Keratinocyte (primary cell): ENCODE measurements at regions not wholly inside any gene's neighbourhood (a gene's known extent, or its start where the extent isn't known, plus 50 kb on each side); places are given as distances from the start of the nearest gene placed in this dataset.

ENCODE experiments used
- DNase-seq: peaks from one replicate; pipeline ENCODE4 v3.0.0-alpha.2; 2011; ENCODE audit warnings: low read depth, missing footprints, low spot score
- FAIRE-seq: peaks from 2 replicates; lab custom pipeline; 2011; peaks lifted over from hg19 to GRCh38; lab: Jason Lieb, UNC
- H2AFZ ChIP-seq: 2 replicates; pipeline ENCODE4 v1.6.0; 2012; ENCODE audit warnings: low read length, control low read depth, inconsistent platforms; ENCODE audit not compliant: control insufficient read depth
- H3K27ac ChIP-seq: 2 replicates; pipeline ENCODE4 v1.5.1; 2011; ENCODE audit warnings: low read length; ENCODE audit not compliant: control insufficient read depth, insufficient read depth
- H3K27me3 ChIP-seq: 3 replicates; pipeline ENCODE4 v1.6.0; 2011; ENCODE audit warnings: low read length; ENCODE audit not compliant: control insufficient read depth, insufficient read depth; ENCODE audit errors: extremely low read depth
- H3K36me3 ChIP-seq, 2 experiments: 2 replicates in 1 of 2; 3 replicates in 1 of 2; pipeline ENCODE4 v1.5.1; 2011; ENCODE audit warnings: low read length in 2 of 2, mild to moderate bottlenecking in 1 of 2; ENCODE audit not compliant: control insufficient read depth in 2 of 2, insufficient read depth in 2 of 2; ENCODE audit errors: extremely low read depth in 1 of 2
- H3K4me1 ChIP-seq: 3 replicates; pipeline ENCODE4 v1.5.1; 2011; ENCODE audit warnings: low read length; ENCODE audit not compliant: control insufficient read depth, insufficient read depth; ENCODE audit errors: extremely low read depth
- H3K4me2 ChIP-seq: 3 replicates; pipeline ENCODE4 v1.6.0; 2011; ENCODE audit warnings: low read depth, low read length; ENCODE audit not compliant: control insufficient read depth, insufficient read depth; ENCODE audit errors: extremely low read depth
- H3K4me3 ChIP-seq, 3 experiments: fragments of 200-600 bp in 1 of 3; sonication (generic) in 1 of 3; 2 replicates in 2 of 3; 3 replicates in 1 of 3; pipeline ENCODE4 v1.5.1; 2011 to 2016; ENCODE audit warnings: low read length in 3 of 3, mild to moderate bottlenecking in 3 of 3, control low read depth in 2 of 3, inconsistent platforms in 1 of 3, low read depth in 1 of 3, mixed read lengths in 1 of 3, mixed run types in 1 of 3, moderate library complexity in 1 of 3; ENCODE audit not compliant: control insufficient read depth in 2 of 3, insufficient read depth in 2 of 3; ENCODE audit errors: extremely low read depth in 1 of 3
- H3K79me2 ChIP-seq: 2 replicates; pipeline ENCODE4 v1.6.0; 2012; ENCODE audit warnings: low read length; ENCODE audit not compliant: control insufficient read depth, insufficient read depth
- H3K9ac ChIP-seq: 3 replicates; pipeline ENCODE4 v1.6.0; 2011; ENCODE audit warnings: low read length; ENCODE audit not compliant: control insufficient read depth, insufficient read depth; ENCODE audit errors: extremely low read depth
- H3K9me1 ChIP-seq: 3 replicates; pipeline ENCODE4 v1.6.0; 2011; ENCODE audit warnings: low read length; ENCODE audit not compliant: control insufficient read depth, insufficient read depth; ENCODE audit errors: extremely low read depth
- H3K9me3 ChIP-seq: 2 replicates; pipeline ENCODE4 v1.5.1; 2012; ENCODE audit warnings: low read depth, low read length; ENCODE audit not compliant: control insufficient read depth
- H4K20me1 ChIP-seq: 3 replicates; pipeline ENCODE4 v1.6.0; 2011; ENCODE audit warnings: low read length; ENCODE audit not compliant: control insufficient read depth, insufficient read depth; ENCODE audit errors: extremely low read depth
- EZH2 ChIP-seq: IDR thresholded peaks from one replicate; pipeline ENCODE4 v1.6.1; 2012; ENCODE audit warnings: inconsistent platforms, mild to moderate bottlenecking, low read length, moderate library complexity
- dilution Hi-C: fragments of 300-500 bp; cut with MboI; formaldehyde crosslinking; loops from one replicate; pipeline ENCODE4 v1.7.0; 2020; ENCODE audit warnings: low sequenced_read_pairs; ENCODE audit not compliant: extremely low pct_ligation_motif_present
- TF ChIP-seq, protein P1 (sequence below), 3 experiments: IDR thresholded peaks in 1 of 3; conservative IDR thresholded peaks in 1 of 3; optimal IDR thresholded peaks in 1 of 3; 2 replicates in 2 of 3; 3 replicates in 1 of 3; pipeline versions ENCODE3 to v1.5.1; 2011; ENCODE audit warnings: low read length in 3 of 3, mild to moderate bottlenecking in 3 of 3, moderate library complexity in 2 of 3, control low read depth in 1 of 3, inconsistent platforms in 1 of 3; ENCODE audit not compliant: insufficient read depth in 2 of 3; ENCODE audit errors: extremely low read depth in 1 of 3

DNA sequence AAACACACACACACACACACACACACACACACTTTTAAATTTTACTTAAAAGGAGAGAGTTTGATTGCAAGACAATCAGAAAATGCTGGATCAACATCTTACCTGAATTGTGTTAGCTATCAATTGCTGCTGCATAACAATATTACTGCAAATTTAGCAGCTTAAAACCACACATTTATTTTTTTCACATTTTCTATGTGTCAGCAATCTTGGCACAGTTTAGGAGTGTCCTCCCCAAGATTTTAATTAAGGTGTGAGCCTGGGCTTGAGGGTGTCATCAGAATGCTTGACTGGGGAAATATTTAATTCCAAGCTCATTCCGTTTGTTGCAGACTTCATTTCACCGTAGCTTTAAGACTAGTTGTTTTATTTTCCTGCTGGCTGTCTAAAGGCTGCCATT is 431.0 kb upstream of the GJE1 start:
- no peaks in the 10 kb centered on the region for H3K79me2 ChIP-seq
- no peaks in the 10 kb centered on the region for H4K20me1 ChIP-seq
- H3K9me1 ChIP-seq, result no peaks in the 10 kb centered on the region
- dilution Hi-C loops, result no loop called here
- H3K4me2 ChIP-seq, result no peak overlapping the region
- H3K27me3 ChIP-seq, result no peaks in the 10 kb centered on the region
- no peak for TF ChIP-seq EZH2
- TF ChIP-seq, protein P1, sequence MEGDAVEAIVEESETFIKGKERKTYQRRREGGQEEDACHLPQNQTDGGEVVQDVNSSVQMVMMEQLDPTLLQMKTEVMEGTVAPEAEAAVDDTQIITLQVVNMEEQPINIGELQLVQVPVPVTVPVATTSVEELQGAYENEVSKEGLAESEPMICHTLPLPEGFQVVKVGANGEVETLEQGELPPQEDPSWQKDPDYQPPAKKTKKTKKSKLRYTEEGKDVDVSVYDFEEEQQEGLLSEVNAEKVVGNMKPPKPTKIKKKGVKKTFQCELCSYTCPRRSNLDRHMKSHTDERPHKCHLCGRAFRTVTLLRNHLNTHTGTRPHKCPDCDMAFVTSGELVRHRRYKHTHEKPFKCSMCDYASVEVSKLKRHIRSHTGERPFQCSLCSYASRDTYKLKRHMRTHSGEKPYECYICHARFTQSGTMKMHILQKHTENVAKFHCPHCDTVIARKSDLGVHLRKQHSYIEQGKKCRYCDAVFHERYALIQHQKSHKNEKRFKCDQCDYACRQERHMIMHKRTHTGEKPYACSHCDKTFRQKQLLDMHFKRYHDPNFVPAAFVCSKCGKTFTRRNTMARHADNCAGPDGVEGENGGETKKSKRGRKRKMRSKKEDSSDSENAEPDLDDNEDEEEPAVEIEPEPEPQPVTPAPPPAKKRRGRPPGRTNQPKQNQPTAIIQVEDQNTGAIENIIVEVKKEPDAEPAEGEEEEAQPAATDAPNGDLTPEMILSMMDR (optimal IDR thresholded peaks at IDR 0.05 in 1 of 3, IDR thresholded peaks at IDR 0.05 in 1 of 3, conservative IDR thresholded peaks at IDR 0.05 in 1 of 3; ENCODE audit: extremely low read depth in 1 of 3, insufficient read depth in 2 of 3, low read length in 3 of 3), result no peak
- H3K9me3 ChIP-seq, result no peaks in the 10 kb centered on the region
- H3K4me3 ChIP-seq, result no peak overlapping the region
- no peak for FAIRE-seq
- H3K4me1 ChIP-seq, result no peaks in the 10 kb centered on the region
- no peak overlapping the region for H2AFZ ChIP-seq
- H3K9ac ChIP-seq, result no peak overlapping the region
- no peak for DNase-seq
- H3K27ac ChIP-seq, result no peak overlapping the region
- no peaks in the 10 kb centered on the region for H3K36me3 ChIP-seq

DNA sequence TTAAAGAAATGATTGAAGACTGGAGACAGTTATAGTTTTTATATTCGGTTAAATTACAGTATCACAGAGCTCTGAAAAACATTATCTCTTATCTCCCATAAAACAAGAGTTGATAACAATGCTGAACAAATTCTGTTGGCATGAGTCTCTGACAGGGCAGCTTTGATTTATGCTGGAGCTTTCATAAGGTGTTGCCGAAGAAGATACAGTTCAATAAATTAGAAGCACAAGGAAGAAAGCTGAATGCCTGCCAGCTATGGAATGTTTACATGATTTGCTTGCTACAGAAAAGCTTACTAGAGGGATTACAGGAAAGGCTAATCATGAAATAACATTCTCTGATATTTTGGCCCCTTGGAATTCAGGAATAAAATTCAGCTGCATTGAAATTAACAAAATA is 431.9 kb upstream of the GJE1 start:
- dilution Hi-C loops, result no loop called here
- DNase-seq (no peak), FAIRE-seq (no peak)
- H3K36me3 ChIP-seq, result no peaks in the 10 kb centered on the region
- no peak for TF ChIP-seq EZH2
- TF ChIP-seq, protein P1 (optimal IDR thresholded peaks at IDR 0.05 in 1 of 3, IDR thresholded peaks at IDR 0.05 in 1 of 3, conservative IDR thresholded peaks at IDR 0.05 in 1 of 3; ENCODE audit: extremely low read depth in 1 of 3, insufficient read depth in 2 of 3, low read length in 3 of 3), result no peak
- H3K9ac ChIP-seq, result no peak overlapping the region
- no peaks in the 10 kb centered on the region for H3K79me2 ChIP-seq
- H3K4me1 ChIP-seq, result no peaks in the 10 kb centered on the region
- no peaks in the 10 kb centered on the region for H3K9me3 ChIP-seq
- H3K4me2 ChIP-seq, result no peak overlapping the region
- H3K27me3 ChIP-seq, result no peaks in the 10 kb centered on the region
- H4K20me1 ChIP-seq, result no peaks in the 10 kb centered on the region
- no peak overlapping the region for H2AFZ ChIP-seq
- H3K4me3 ChIP-seq, result no peak overlapping the region
- no peak overlapping the region for H3K27ac ChIP-seq
- H3K9me1 ChIP-seq, result no peaks in the 10 kb centered on the region
